ENCODE measurements at regions not wholly inside any gene's neighbourhood (a gene's known extent, or its start where the extent isn't known, plus 50 kb on each side); places are given as distances from the start of the nearest gene placed in this dataset.

DNA sequence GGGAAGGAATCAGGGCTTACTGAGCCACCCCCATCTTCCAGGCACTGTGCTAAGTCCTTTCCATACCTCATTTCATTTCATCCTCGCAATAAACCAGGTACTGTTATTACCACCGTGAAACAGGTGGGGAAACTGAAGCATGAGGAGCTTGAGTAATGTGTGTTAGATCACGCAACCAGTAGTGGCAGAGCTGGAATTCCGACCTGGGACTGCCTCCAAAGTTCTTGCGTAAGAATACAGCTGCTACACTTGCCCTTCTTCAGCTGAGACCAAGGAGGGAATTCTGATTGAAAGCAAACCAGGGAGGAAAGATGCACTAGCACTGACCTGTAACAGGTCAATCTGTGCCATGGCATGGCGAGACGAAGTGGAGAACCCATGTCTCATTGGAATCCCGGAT is 113.4 kb upstream of the MSX2 start:
- H3K4me3 Mint-ChIP-seq = no peak overlapping the region
- no peaks in the 10 kb centered on the region for H3K4me1 Mint-ChIP-seq (ENCODE audit: low read depth)
- H3K9me3 Mint-ChIP-seq = peaks cover 3% of the 10 kb centered on the region
- no peak overlapping the region for H3K27ac Mint-ChIP-seq
- H3K36me3 Mint-ChIP-seq (ENCODE audit: low read depth) = no peaks in the 10 kb centered on the region
- H3K27me3 Mint-ChIP-seq = peaks cover 8% of the 10 kb centered on the region

GRCh38 chr5:174612686-174613085 is 111.7 kb upstream of the MSX2 start:
- Mint-ChIP-seq H3K9me3 (peaks cover 3% of the 10 kb centered on the region), H3K27me3 (peaks cover 3% of the 10 kb centered on the region), H3K4me3 (no peak overlapping the region), H3K4me1 (ENCODE audit: low read depth) (no peaks in the 10 kb centered on the region), H3K36me3 (ENCODE audit: low read depth) (no peaks in the 10 kb centered on the region), H3K27ac (no peak overlapping the region)

DNA sequence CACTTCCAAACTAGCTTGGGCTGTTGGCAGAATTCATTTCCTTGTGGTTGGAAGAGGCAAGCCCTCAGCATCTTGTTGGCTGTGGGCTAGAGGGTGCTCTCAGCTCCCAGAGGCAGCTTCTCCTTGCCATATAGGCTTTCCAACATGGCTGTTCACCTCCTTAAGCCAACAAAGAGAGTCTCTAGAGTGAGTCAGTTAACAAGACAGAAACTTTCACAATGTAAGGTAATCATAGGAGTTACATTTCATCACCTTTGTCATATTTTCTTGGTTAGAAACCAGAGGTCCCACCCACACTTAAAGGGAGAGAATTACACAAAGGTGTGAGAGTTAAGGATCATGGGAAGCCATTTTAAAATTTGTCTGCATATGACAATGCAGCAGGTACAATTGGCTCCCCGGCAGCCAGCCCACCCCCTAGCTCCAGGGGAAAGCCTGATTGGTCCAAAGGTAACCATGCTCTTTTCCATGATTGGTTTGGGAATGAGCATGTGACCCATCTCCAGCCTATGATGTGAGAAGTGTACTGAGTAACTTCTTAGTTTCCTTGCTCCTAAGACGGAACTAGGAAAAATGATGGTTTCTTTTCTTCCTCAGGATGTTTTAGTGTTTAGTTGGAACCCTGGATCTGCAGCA is 109.8 kb upstream of the MSX2 start:
- Mint-ChIP-seq H3K4me1 (ENCODE audit: low read depth) (no peaks in the 10 kb centered on the region), H3K36me3 (ENCODE audit: low read depth) (no peaks in the 10 kb centered on the region), H3K27ac (no peak overlapping the region), H3K27me3 (peaks cover 7% of the 10 kb centered on the region), H3K9me3 (peaks cover 3% of the 10 kb centered on the region), H3K4me3 (no peak overlapping the region)

GRCh38 chr5:174616036-174616435 is 108.3 kb upstream of the MSX2 start:
- Mint-ChIP-seq H3K36me3 (ENCODE audit: low read depth) (no peaks in the 10 kb centered on the region), H3K4me3 (no peak overlapping the region), H3K4me1 (ENCODE audit: low read depth) (no peaks in the 10 kb centered on the region), H3K9me3 (peaks cover 3% of the 10 kb centered on the region), H3K27me3 (peaks cover 9% of the 10 kb centered on the region), H3K27ac (no peak overlapping the region)

- H3K27ac Mint-ChIP-seq = no peak overlapping the region
- no peak overlapping the region for H3K4me3 Mint-ChIP-seq
- H3K36me3 Mint-ChIP-seq (ENCODE audit: low read depth) = no peaks in the 10 kb centered on the region
- H3K4me1 Mint-ChIP-seq (ENCODE audit: low read depth) = no peaks in the 10 kb centered on the region
- peaks cover 3% of the 10 kb centered on the region for H3K9me3 Mint-ChIP-seq
- peaks cover 11% of the 10 kb centered on the region for H3K27me3 Mint-ChIP-seq
Observed at GRCh38 chr5:174617285-174617684, 107.1 kb upstream of the MSX2 start.

GRCh38 chr5:174617910-174618309 is 106.5 kb upstream of the MSX2 start:
- Mint-ChIP-seq H3K4me1 (ENCODE audit: low read depth) (no peaks in the 10 kb centered on the region), H3K27me3 (peaks cover 7% of the 10 kb centered on the region), H3K27ac (no peak overlapping the region), H3K9me3 (peaks cover 3% of the 10 kb centered on the region), H3K4me3 (no peak overlapping the region), H3K36me3 (ENCODE audit: low read depth) (no peaks in the 10 kb centered on the region)

DNA sequence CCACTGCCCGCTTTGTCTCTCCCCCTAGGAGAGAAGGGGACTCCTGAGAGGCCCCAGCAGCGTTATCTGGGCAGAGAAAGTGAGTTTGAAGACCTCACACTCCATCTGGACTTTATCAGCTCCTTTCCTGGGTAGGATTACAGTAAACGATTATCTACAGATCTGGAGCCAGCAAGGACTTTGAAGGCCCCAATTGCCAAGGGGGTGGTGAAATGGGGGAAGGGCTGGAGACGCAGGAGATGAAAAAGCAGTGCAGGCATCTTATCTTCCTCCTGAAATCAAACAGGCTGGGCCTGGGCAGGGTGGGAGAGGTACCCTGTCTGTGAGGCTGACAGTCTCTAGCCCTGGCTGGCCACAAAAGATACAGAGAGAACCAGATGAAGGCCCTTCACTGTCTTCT is 105.8 kb upstream of the MSX2 start:
- H3K4me3 Mint-ChIP-seq = no peak overlapping the region
- no peak overlapping the region for H3K27ac Mint-ChIP-seq
- H3K36me3 Mint-ChIP-seq (ENCODE audit: low read depth) = no peaks in the 10 kb centered on the region
- no peaks in the 10 kb centered on the region for H3K4me1 Mint-ChIP-seq (ENCODE audit: low read depth)
- peaks cover 7% of the 10 kb centered on the region for H3K27me3 Mint-ChIP-seq
- peaks cover 3% of the 10 kb centered on the region for H3K9me3 Mint-ChIP-seq

DNA sequence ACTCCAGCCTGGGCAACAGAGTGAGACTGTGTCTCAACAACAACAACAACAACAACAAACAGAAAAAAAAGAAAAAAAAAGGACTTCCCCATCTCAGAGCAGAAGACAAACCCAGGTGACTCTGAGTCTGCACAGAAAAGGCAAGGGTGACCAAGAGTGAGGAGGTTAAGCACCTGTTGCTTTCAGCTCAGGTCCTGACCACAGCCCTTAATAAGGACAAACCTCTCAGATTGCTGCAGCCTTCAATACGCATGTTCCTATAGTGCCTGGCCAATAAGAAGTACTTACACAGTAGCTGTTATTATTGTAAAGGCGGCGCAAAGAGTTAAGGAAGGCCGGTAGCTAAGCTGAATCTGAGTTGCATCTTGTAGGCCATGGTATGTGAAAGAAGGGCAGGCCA is 102.3 kb upstream of the MSX2 start:
- H3K4me1 Mint-ChIP-seq (ENCODE audit: low read depth) = no peaks in the 10 kb centered on the region
- H3K27ac Mint-ChIP-seq = no peak overlapping the region
- H3K4me3 Mint-ChIP-seq = no peak overlapping the region
- H3K9me3 Mint-ChIP-seq = no peaks in the 10 kb centered on the region
- peaks cover 7% of the 10 kb centered on the region for H3K27me3 Mint-ChIP-seq
- H3K36me3 Mint-ChIP-seq (ENCODE audit: low read depth) = no peaks in the 10 kb centered on the region

DNA sequence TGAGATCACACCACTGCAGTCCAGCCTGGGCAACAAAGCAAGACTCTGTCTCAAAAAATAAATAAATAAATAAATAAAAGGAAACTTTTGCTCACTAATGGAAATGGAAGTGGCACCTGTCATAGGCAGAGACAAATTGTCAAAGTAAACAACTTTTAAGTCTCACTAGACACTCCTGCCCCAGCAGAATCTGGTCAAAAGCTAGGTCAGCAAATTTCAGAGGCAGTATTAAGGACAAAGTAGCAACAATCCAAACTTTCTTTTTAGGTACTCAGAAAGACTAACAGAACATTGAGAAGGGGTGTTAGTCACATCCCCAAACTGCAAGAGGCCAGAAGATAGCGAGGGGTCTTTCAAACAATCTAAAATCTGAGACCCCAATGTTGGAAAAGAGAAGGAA is 101.4 kb upstream of the MSX2 start:
- Mint-ChIP-seq H3K4me1 (ENCODE audit: low read depth) (no peaks in the 10 kb centered on the region), H3K27me3 (peaks cover 7% of the 10 kb centered on the region), H3K9me3 (no peaks in the 10 kb centered on the region), H3K4me3 (no peak overlapping the region), H3K27ac (no peak overlapping the region), H3K36me3 (ENCODE audit: low read depth) (no peaks in the 10 kb centered on the region)

GRCh38 chr5:174623433-174624019 is 100.9 kb upstream of the MSX2 start:
- Mint-ChIP-seq H3K27me3 (peaks cover 7% of the 10 kb centered on the region), H3K27ac (no peak overlapping the region), H3K4me3 (no peak overlapping the region), H3K36me3 (ENCODE audit: low read depth) (no peaks in the 10 kb centered on the region), H3K9me3 (no peaks in the 10 kb centered on the region), H3K4me1 (ENCODE audit: low read depth) (no peaks in the 10 kb centered on the region)

- Mint-ChIP-seq H3K36me3 (ENCODE audit: low read depth) (no peaks in the 10 kb centered on the region), H3K27me3 (peaks cover 4% of the 10 kb centered on the region), H3K9me3 (no peaks in the 10 kb centered on the region)
Observed at GRCh38 chr5:174624733-174625522, 99.5 kb upstream of the MSX2 start.

GRCh38 chr5:174625591-174626350 is 98.6 kb upstream of the MSX2 start:
- Mint-ChIP-seq H3K27ac (no peak overlapping the region), H3K4me3 (no peak overlapping the region), H3K27me3 (peaks cover 4% of the 10 kb centered on the region), H3K36me3 (ENCODE audit: low read depth) (no peaks in the 10 kb centered on the region), H3K9me3 (no peaks in the 10 kb centered on the region), H3K4me1 (ENCODE audit: low read depth) (no peaks in the 10 kb centered on the region)

More at GRCh38 chr5:174624733-174625522, 99.5 kb upstream of the MSX2 start:
- H3K27ac Mint-ChIP-seq = no peak overlapping the region
- H3K4me3 Mint-ChIP-seq = no peak overlapping the region
- H3K4me1 Mint-ChIP-seq (ENCODE audit: low read depth) = no peaks in the 10 kb centered on the region

DNA sequence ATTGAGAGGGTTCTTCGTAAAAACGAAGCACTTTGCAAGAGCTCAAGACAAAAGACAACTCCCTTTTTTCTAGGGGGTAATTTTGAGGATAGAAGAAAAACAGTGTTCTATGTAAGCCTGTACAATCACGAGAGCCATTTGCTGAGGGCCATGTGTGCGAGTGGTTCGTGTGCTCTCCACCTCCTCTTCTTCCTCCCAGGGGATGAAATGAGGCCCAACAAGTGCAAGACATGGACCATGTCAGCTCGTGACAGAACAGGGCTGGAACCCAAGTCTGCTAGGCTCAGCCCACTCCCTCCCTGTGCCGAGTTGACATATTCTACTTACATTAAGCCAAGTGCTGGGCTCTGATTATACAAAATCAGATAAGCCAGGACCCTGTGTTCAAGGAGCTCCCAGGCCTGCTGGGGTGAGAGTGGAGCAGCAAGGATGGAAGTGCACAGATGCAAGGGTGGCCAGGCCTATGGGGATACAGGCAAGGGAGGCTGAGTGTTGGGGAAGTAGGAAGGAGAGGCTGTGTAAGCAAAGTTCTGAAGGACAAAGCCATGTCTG is 97.9 kb upstream of the MSX2 start:
- Mint-ChIP-seq H3K36me3 (ENCODE audit: low read depth) (no peaks in the 10 kb centered on the region), H3K4me3 (no peak overlapping the region), H3K27ac (no peak overlapping the region), H3K4me1 (ENCODE audit: low read depth) (no peaks in the 10 kb centered on the region), H3K27me3 (no peaks in the 10 kb centered on the region), H3K9me3 (no peaks in the 10 kb centered on the region)

DNA sequence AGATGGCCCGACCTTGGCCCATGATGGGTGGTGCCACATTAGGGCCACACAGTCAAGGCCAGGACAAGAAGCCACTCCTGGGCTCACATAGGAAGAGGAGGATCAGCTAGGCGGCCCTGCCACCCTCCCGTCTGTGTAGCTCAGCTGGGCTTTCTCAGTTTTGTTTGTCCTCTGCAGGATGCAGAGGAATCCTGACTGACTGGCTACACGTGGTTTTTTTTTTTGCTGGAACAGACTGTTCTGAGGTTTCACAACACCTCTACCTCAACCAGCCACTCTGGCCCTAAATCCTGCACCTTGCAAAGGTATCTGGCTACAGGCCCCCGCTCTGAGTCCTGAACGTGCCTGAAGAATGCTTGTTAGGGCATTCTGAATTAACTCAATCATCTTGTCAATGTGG is 88.3 kb upstream of the MSX2 start:
- no peaks in the 10 kb centered on the region for H3K4me1 Mint-ChIP-seq (ENCODE audit: low read depth)
- H3K9me3 Mint-ChIP-seq = no peaks in the 10 kb centered on the region
- no peak overlapping the region for H3K4me3 Mint-ChIP-seq
- no peak overlapping the region for H3K27ac Mint-ChIP-seq
- no peaks in the 10 kb centered on the region for H3K27me3 Mint-ChIP-seq
- no peaks in the 10 kb centered on the region for H3K36me3 Mint-ChIP-seq (ENCODE audit: low read depth)

Data from stimulated activated naive CD8-positive, alpha-beta T cell treated with anti-CD3 and anti-CD28 coated beads, Interleukin-15, Interleukin-2, amounts not matched to agents 100 ng/mL and 50 ng/mL, for 24 hours (primary cell).